WTC11 (cell line): ENCODE measurements at regions not wholly inside any gene's neighbourhood (a gene's known extent, or its start where the extent isn't known, plus 50 kb on each side); places are given as distances from the start of the nearest gene placed in this dataset.
"Not testable (repeated sequence)": the region's sequence is repeated elsewhere in the genome, so short reads cannot be mapped to it uniquely, and the experiment has no call there.

Experiments used
- ATAC-seq: fragments of 200-7000 bp; cut with Tn5 transposase; 2 replicates; pipeline ENCODE4 v1.10.0; 2021; ENCODE audit warnings: mild to moderate bottlenecking, moderate library complexity
- CTCF ChIA-PET: fragments of 300-600 bp; sonication (Branson Sonifier 250); formaldehyde crosslinking; loops from one replicate; lab custom pipeline; 2021; ENCODE audit warnings: antibody characterized with exemption; lab: Charles Lee
- POLR2A ChIA-PET: fragments of 350-600 bp; sonication (Branson Sonifier 250); formaldehyde crosslinking; loops from one replicate; lab custom pipeline; 2021; ENCODE audit warnings: antibody characterized with exemption; lab: Charles Lee
- DNase-seq: peaks from one replicate; pipeline ENCODE4 v3.0.0; 2021; ENCODE audit warnings: low spot score
- H3K27ac Mint-ChIP-seq: 2 replicates; pipeline ENCODE4 v1.8.0; 2021; ENCODE audit warnings: mixed read lengths
- H3K27me3 Mint-ChIP-seq: 2 replicates; pipeline ENCODE4 v1.8.0; 2021; ENCODE audit warnings: low read depth, mild to moderate bottlenecking, moderate library complexity, mixed read lengths
- H3K36me3 Mint-ChIP-seq: 2 replicates; pipeline ENCODE4 v1.8.0; 2021; ENCODE audit warnings: mixed read lengths
- H3K4me1 Mint-ChIP-seq: 2 replicates; pipeline ENCODE4 v1.8.0; 2022; ENCODE audit warnings: mixed read lengths
- H3K4me3 Mint-ChIP-seq: 2 replicates; pipeline ENCODE4 v1.8.0; 2021; ENCODE audit warnings: mild to moderate bottlenecking, moderate library complexity, mixed read lengths
- H3K9me3 Mint-ChIP-seq: 2 replicates; pipeline ENCODE4 v1.8.0; 2021; ENCODE audit warnings: mixed read lengths
- FOXJ3 ChIP-seq: sonication (generic); formaldehyde crosslinking; IDR thresholded peaks from 2 replicates; pipeline ENCODE4 v1.9.0; 2021; ENCODE audit warnings: missing genetic modification reagents, mild to moderate bottlenecking, borderline replicate concordance
- FOXP1 ChIP-seq: sonication (generic); formaldehyde crosslinking; IDR thresholded peaks from 2 replicates; pipeline ENCODE4 v1.8.0; 2022; ENCODE audit warnings: missing genetic modification reagents, mild to moderate bottlenecking, moderate library complexity, borderline replicate concordance
- JUN ChIP-seq: sonication (generic); formaldehyde crosslinking; IDR thresholded peaks from 2 replicates; pipeline ENCODE4 v1.8.0; 2023; ENCODE audit warnings: mild to moderate bottlenecking, missing genetic modification reagents
- KAT7 ChIP-seq: sonication (generic); formaldehyde crosslinking; IDR thresholded peaks from 2 replicates; pipeline ENCODE4 v1.8.1; 2023; ENCODE audit warnings: missing genetic modification reagents, mild to moderate bottlenecking, borderline replicate concordance
- NR1H2 ChIP-seq: sonication (generic); formaldehyde crosslinking; IDR thresholded peaks from 2 replicates; pipeline ENCODE4 v1.9.0; 2021; ENCODE audit warnings: mild to moderate bottlenecking, moderate library complexity, missing genetic modification reagents
- RORB ChIP-seq: fragments of 250-450 bp; sonication (Bioruptor Pico); IDR thresholded peaks from 2 replicates; pipeline ENCODE4 v1.9.0; 2021; ENCODE audit warnings: mild to moderate bottlenecking
- TEAD4 ChIP-seq: sonication (generic); formaldehyde crosslinking; IDR thresholded peaks from 2 replicates; pipeline ENCODE4 v1.8.0; 2022; ENCODE audit warnings: mild to moderate bottlenecking, missing genetic modification reagents
- ZBTB21 ChIP-seq: sonication (generic); formaldehyde crosslinking; IDR thresholded peaks from 2 replicates; pipeline ENCODE4 v1.8.1; 2023; ENCODE audit warnings: mild to moderate bottlenecking, missing genetic modification reagents, borderline replicate concordance
- ZNF219 ChIP-seq: sonication (generic); formaldehyde crosslinking; IDR thresholded peaks from 2 replicates; pipeline ENCODE4 v1.8.0; 2023; ENCODE audit warnings: missing genetic modification reagents, mild to moderate bottlenecking, borderline replicate concordance
- ZNF423 ChIP-seq: fragments of 250-450 bp; sonication (Bioruptor Pico); IDR thresholded peaks from 2 replicates; pipeline ENCODE4 v2.1.2; 2022; ENCODE audit warnings: mild to moderate bottlenecking, moderate library complexity
- TF ChIP-seq, protein P1 (sequence below): fragments of 250-450 bp; sonication (Bioruptor Pico); IDR thresholded peaks from 2 replicates; pipeline ENCODE4 v1.9.0; 2021; ENCODE audit warnings: moderate library complexity, mild to moderate bottlenecking, inconsistent platforms, borderline replicate concordance
- TF ChIP-seq, protein P2 (sequence below): sonication (generic); formaldehyde crosslinking; IDR thresholded peaks from 2 replicates; pipeline ENCODE4 v1.8.0; 2022; ENCODE audit warnings: mild to moderate bottlenecking, missing genetic modification reagents
- TF ChIP-seq, protein P3 (sequence below): sonication (generic); formaldehyde crosslinking; IDR thresholded peaks from 2 replicates; pipeline ENCODE4 v1.8.1; 2022; ENCODE audit warnings: mild to moderate bottlenecking, moderate library complexity, missing genetic modification reagents
- TF ChIP-seq, protein P4 (sequence below): sonication (generic); formaldehyde crosslinking; IDR thresholded peaks from 2 replicates; pipeline ENCODE4 v1.8.1; 2022; ENCODE audit warnings: missing genetic modification reagents, borderline replicate concordance
- TF ChIP-seq, protein P5 (sequence below): sonication (generic); formaldehyde crosslinking; IDR thresholded peaks from 2 replicates; pipeline ENCODE4 v1.8.1; 2023; ENCODE audit warnings: mild to moderate bottlenecking, moderate library complexity, missing genetic modification reagents
- TF ChIP-seq, protein P6 (sequence below): sonication (generic); formaldehyde crosslinking; IDR thresholded peaks from 2 replicates; pipeline ENCODE4 v1.8.0; 2022; ENCODE audit warnings: mild to moderate bottlenecking, missing genetic modification reagents
- TF ChIP-seq, protein P7 (sequence below): sonication (generic); formaldehyde crosslinking; IDR thresholded peaks from 2 replicates; pipeline ENCODE4 v1.8.0; 2023; ENCODE audit warnings: mild to moderate bottlenecking, missing genetic modification reagents
- TF ChIP-seq, protein P8 (sequence below): fragments of 250-450 bp; sonication (Bioruptor Pico); IDR thresholded peaks from 2 replicates; pipeline ENCODE4 v2.1.2; 2022; ENCODE audit warnings: mild to moderate bottlenecking, moderate library complexity

DNA sequence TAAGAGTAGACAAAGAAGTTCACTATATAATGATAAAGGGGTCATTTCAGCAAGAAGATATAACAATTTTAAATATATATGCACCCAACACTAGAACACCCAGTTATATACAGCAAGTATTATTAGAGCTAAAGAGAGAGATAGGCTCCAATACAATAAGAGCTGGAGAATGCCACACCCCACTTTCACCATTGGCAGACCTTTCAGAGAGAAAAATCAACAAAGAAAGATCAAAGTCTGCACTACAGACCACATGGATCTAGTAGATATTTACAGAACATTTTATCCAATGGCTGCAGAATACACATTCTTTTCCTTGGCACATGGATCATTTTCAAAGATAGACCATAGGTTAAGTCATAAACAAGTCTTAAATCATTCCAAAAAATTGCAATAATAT is 479.7 kb upstream of the DIAPH2 start (continued):
- no peak for TF ChIP-seq JUN (CRISPR knock-in tag)
- TF ChIP-seq, protein P1, sequence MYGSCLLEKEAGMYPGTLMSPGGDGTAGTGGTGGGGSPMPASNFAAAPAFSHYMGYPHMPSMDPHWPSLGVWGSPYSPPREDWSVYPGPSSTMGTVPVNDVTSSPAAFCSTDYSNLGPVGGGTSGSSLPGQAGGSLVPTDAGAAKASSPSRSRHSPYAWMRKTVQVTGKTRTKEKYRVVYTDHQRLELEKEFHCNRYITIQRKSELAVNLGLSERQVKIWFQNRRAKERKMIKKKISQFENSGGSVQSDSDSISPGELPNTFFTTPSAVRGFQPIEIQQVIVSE (CRISPR knock-in tag) = no peak
- no peak for TF ChIP-seq ZNF423 (CRISPR knock-in tag)
- TF ChIP-seq, protein P2, sequence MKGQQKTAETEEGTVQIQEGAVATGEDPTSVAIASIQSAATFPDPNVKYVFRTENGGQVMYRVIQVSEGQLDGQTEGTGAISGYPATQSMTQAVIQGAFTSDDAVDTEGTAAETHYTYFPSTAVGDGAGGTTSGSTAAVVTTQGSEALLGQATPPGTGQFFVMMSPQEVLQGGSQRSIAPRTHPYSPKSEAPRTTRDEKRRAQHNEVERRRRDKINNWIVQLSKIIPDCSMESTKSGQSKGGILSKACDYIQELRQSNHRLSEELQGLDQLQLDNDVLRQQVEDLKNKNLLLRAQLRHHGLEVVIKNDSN (CRISPR knock-in tag) = no peak

DNA sequence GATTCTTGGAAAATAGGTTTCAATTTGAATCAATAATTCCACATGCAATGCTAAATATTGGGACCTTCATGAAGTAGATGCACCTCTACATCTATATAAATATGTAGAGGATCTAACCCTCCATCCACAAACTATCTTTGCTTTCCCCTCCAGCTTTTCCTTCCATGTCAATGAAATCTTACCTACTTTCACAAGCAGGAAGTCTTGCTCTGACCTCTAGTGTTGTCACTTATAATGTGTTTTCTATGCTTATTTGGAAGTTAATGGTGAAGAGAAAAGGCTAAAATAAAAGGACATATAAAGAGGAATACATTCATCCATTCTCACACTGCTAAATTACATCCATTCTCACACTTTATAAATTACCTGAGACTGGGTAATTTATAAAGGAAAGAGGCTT is 472.7 kb upstream of the DIAPH2 start:
- Mint-ChIP-seq H3K36me3 (peaks cover 10% of the 10 kb centered on the region), H3K4me3 (no peak overlapping the region)
- CTCF ChIA-PET = no interaction called here

DNA sequence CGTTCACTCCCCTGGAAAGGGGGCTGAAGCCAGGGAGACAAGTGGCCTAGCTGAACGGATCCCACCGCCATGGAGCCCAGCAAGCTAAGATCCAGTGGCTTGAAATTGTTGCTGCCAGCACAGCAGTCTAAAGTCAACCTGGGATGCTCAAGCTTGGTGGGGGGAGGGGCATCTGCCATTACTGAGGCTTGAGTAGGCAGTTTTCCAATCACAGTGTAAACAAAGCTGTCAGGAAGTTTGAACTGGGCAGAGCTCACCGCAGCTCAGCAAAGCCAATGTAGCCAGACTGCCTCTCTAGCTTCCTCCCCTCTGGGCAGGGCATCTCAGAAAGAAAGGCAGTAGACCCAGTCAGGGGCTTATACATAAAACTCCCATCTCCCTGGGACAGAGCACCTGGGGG is 470.0 kb upstream of the DIAPH2 start:
- ATAC-seq, H3K4me1 Mint-ChIP-seq, POLR2A ChIA-PET, H3K4me3 Mint-ChIP-seq, H3K36me3 Mint-ChIP-seq, H3K27ac Mint-ChIP-seq, DNase-seq, H3K27me3 Mint-ChIP-seq, CTCF ChIA-PET: not testable (repeated sequence)
- peaks cover 27% of the 10 kb centered on the region for H3K9me3 Mint-ChIP-seq

More for the DNA sequence above, 472.7 kb upstream of the DIAPH2 start:
- ATAC-seq = no peak
- TF ChIP-seq, protein P3, sequence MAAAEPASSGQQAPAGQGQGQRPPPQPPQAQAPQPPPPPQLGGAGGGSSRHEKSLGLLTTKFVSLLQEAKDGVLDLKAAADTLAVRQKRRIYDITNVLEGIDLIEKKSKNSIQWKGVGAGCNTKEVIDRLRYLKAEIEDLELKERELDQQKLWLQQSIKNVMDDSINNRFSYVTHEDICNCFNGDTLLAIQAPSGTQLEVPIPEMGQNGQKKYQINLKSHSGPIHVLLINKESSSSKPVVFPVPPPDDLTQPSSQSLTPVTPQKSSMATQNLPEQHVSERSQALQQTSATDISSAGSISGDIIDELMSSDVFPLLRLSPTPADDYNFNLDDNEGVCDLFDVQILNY (CRISPR knock-in tag) = no peak
- TF ChIP-seq, protein P4, sequence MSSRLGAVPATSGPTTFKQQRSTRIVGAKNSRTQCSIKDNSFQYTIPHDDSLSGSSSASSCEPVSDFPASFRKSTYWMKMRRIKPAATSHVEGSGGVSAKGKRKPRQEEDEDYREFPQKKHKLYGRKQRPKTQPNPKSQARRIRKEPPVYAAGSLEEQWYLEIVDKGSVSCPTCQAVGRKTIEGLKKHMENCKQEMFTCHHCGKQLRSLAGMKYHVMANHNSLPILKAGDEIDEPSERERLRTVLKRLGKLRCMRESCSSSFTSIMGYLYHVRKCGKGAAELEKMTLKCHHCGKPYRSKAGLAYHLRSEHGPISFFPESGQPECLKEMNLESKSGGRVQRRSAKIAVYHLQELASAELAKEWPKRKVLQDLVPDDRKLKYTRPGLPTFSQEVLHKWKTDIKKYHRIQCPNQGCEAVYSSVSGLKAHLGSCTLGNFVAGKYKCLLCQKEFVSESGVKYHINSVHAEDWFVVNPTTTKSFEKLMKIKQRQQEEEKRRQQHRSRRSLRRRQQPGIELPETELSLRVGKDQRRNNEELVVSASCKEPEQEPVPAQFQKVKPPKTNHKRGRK (CRISPR knock-in tag) = no peak
- TF ChIP-seq TEAD4 (no peak), FOXP1 (CRISPR knock-in tag) (no peak), FOXJ3 (CRISPR knock-in tag) (no peak), KAT7 (CRISPR knock-in tag) (no peak), RORB (CRISPR knock-in tag) (no peak)
- TF ChIP-seq, protein P5, sequence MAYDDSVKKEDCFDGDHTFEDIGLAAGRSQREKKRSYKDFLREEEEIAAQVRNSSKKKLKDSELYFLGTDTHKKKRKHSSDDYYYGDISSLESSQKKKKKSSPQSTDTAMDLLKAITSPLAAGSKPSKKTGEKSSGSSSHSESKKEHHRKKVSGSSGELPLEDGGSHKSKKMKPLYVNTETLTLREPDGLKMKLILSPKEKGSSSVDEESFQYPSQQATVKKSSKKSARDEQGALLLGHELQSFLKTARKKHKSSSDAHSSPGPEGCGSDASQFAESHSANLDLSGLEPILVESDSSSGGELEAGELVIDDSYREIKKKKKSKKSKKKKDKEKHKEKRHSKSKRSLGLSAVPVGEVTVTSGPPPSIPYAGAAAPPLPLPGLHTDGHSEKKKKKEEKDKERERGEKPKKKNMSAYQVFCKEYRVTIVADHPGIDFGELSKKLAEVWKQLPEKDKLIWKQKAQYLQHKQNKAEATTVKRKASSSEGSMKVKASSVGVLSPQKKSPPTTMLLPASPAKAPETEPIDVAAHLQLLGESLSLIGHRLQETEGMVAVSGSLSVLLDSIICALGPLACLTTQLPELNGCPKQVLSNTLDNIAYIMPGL (CRISPR knock-in tag) = no peak
- TF ChIP-seq, all 79 proteins: peak for 0
- no peak overlapping the region for H3K27ac Mint-ChIP-seq
- DNase-seq = no peak
- H3K4me1 Mint-ChIP-seq = no peaks in the 10 kb centered on the region
- POLR2A ChIA-PET = no interaction called here
- no peaks in the 10 kb centered on the region; the same call in 1 of the 2 replicates for H3K27me3 Mint-ChIP-seq
- H3K9me3 Mint-ChIP-seq = peaks cover 21% of the 10 kb centered on the region

DNA sequence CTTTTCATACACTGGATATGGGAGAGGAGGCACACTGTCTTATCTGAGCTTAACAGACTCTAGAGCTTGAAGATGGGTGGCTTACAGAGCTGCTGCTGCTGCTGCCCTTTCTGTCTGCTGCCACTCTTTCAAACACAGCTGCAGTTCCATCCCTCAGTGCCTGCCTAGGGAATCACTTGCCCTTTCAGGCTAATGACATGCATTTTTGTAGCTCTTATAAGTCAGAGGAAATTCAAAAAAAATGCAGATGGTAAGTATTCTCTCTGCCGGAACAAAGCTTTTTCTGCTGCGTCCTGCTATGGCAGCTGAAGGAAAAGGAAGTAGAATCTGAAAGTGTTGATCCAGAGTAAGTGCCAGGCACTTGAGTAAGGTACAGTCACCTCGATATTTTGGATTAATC is 460.4 kb upstream of the DIAPH2 start:
- ATAC-seq = peak; percentile 48
- POLR2A ChIA-PET = no interaction called here
- TF ChIP-seq, protein P6, sequence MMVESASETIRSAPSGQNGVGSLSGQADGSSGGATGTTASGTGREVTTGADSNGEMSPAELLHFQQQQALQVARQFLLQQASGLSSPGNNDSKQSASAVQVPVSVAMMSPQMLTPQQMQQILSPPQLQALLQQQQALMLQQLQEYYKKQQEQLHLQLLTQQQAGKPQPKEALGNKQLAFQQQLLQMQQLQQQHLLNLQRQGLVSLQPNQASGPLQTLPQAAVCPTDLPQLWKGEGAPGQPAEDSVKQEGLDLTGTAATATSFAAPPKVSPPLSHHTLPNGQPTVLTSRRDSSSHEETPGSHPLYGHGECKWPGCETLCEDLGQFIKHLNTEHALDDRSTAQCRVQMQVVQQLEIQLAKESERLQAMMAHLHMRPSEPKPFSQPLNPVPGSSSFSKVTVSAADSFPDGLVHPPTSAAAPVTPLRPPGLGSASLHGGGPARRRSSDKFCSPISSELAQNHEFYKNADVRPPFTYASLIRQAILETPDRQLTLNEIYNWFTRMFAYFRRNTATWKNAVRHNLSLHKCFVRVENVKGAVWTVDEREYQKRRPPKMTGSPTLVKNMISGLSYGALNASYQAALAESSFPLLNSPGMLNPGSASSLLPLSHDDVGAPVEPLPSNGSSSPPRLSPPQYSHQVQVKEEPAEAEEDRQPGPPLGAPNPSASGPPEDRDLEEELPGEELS = no peak
- TF ChIP-seq, protein P7, sequence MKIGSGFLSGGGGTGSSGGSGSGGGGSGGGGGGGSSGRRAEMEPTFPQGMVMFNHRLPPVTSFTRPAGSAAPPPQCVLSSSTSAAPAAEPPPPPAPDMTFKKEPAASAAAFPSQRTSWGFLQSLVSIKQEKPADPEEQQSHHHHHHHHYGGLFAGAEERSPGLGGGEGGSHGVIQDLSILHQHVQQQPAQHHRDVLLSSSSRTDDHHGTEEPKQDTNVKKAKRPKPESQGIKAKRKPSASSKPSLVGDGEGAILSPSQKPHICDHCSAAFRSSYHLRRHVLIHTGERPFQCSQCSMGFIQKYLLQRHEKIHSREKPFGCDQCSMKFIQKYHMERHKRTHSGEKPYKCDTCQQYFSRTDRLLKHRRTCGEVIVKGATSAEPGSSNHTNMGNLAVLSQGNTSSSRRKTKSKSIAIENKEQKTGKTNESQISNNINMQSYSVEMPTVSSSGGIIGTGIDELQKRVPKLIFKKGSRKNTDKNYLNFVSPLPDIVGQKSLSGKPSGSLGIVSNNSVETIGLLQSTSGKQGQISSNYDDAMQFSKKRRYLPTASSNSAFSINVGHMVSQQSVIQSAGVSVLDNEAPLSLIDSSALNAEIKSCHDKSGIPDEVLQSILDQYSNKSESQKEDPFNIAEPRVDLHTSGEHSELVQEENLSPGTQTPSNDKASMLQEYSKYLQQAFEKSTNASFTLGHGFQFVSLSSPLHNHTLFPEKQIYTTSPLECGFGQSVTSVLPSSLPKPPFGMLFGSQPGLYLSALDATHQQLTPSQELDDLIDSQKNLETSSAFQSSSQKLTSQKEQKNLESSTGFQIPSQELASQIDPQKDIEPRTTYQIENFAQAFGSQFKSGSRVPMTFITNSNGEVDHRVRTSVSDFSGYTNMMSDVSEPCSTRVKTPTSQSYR (CRISPR knock-in tag) = no peak
- no peak for TF ChIP-seq NR1H2 (CRISPR knock-in tag)
- no peak for TF ChIP-seq ZNF219
- no peak for TF ChIP-seq ZBTB21 (CRISPR knock-in tag)
- TF ChIP-seq, protein P8, sequence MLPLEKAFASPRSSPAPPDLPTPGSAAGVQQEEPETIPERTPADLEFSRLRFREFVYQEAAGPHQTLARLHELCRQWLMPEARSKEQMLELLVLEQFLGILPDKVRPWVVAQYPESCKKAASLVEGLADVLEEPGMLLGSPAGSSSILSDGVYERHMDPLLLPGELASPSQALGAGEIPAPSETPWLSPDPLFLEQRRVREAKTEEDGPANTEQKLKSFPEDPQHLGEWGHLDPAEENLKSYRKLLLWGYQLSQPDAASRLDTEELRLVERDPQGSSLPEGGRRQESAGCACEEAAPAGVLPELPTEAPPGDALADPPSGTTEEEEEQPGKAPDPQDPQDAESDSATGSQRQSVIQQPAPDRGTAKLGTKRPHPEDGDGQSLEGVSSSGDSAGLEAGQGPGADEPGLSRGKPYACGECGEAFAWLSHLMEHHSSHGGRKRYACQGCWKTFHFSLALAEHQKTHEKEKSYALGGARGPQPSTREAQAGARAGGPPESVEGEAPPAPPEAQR = no peak

More for the DNA sequence above, 460.4 kb upstream of the DIAPH2 start:
- peaks cover 9% of the 10 kb centered on the region; the same call in 1 of the 2 replicates for H3K4me1 Mint-ChIP-seq
- peaks cover 5% of the 10 kb centered on the region for H3K9me3 Mint-ChIP-seq
- H3K27me3 Mint-ChIP-seq = no peaks in the 10 kb centered on the region; the same call in none of the 2 replicates
- H3K27ac Mint-ChIP-seq = no peak overlapping the region
- H3K36me3 Mint-ChIP-seq = 0 out of 2 replicates have a peak, but pooled peaks cover 3% of the 10 kb centered on the region
- CTCF ChIA-PET = interaction anchor here (0.9 kb wide), 1 partner anchor 41 kb away, joined by 4 read pairs; no protein-coding TSS in a partner anchor
- no peak for DNase-seq
- no peak overlapping the region for H3K4me3 Mint-ChIP-seq
